LNCaP clone FGC (cell line): ENCODE measurements at regions not wholly inside any gene's neighbourhood (a gene's known extent, or its start where the extent isn't known, plus 50 kb on each side); places are given as distances from the start of the nearest gene placed in this dataset.

Experiments used
- DNase-seq: peaks from one replicate; pipeline ENCODE4 v3.0.0-alpha.2; 2011; ENCODE audit warnings: low read depth
- H3K4me3 ChIP-seq: 2 replicates; pipeline ENCODE4 v1.5.1; 2011; ENCODE audit warnings: mild to moderate bottlenecking, low read depth, low read length, control low read depth
- CTCF ChIP-seq: IDR thresholded peaks from 2 replicates; pipeline ENCODE4 v1.5.1; 2012; ENCODE audit warnings: mild to moderate bottlenecking; ENCODE audit not compliant: control insufficient read depth, insufficient read depth; ENCODE audit errors: extremely low read depth

DNA sequence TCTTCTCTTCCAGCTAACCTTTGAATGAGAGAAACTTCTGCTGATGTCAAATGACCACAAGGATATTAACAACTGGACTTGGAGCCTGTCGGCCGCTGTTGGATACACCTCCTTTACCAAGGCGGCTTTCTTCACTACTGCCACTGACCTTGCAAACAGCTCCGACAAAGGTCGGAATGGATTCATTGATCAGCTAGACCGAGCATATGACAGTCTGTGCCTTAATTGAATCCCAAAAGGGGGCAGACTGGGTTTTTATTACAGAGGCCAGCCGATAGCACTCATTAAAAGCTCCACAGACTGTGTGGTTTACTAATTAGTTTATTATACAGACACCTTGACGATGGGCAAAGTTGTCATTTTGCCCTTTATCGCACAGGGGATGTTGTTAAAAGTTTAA, 394.5 kb downstream of the RERGL start:
- no peak overlapping the region for H3K4me3 ChIP-seq
- TF ChIP-seq CTCF, result no peak
- DNase-seq, result no peak

- H3K4me3 ChIP-seq, result no peak overlapping the region
- DNase-seq, result no peak
- no peak for TF ChIP-seq CTCF
Measured at GRCh38 chr12:17691369-17691768, 398.6 kb downstream of the RERGL start.

GRCh38 chr12:17680220-17680619, 409.8 kb downstream of the RERGL start:
- no peak for TF ChIP-seq CTCF
- DNase-seq, result no peak
- H3K4me3 ChIP-seq, result no peak overlapping the region

GRCh38 chr12:17666641-17667324, 423.2 kb downstream of the RERGL start:
- TF ChIP-seq CTCF, result no peak
- H3K4me3 ChIP-seq, result no peak overlapping the region
- DNase-seq, result no peak

DNA sequence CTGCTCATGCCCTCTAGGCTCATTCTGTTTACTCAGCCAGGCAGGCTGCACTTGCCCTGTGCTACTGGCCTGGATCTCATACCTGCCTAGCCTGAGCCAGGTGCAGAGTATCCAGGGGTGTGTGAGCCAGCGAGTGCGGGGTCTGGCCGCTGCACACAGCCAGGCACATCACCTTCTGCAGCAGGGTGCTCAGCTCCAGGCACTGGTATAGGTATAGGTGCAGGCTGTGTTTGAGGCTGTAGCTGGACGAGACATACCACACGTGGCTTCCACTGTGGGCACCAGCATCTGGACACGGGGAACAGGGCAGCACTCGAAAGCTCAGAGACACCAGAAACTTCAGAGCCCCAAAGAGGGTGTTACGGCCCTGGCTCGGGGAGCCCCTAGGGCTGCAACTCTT, 424.2 kb downstream of the RERGL start:
- H3K4me3 ChIP-seq, result no peak overlapping the region
- no peak for DNase-seq

GRCh38 chr12:17661250-17661649, 428.7 kb downstream of the RERGL start:
- no peak overlapping the region for H3K4me3 ChIP-seq
- DNase-seq, result no peak
- no peak for TF ChIP-seq CTCF

More for the DNA sequence above, 424.2 kb downstream of the RERGL start:
- no peak for TF ChIP-seq CTCF

DNA sequence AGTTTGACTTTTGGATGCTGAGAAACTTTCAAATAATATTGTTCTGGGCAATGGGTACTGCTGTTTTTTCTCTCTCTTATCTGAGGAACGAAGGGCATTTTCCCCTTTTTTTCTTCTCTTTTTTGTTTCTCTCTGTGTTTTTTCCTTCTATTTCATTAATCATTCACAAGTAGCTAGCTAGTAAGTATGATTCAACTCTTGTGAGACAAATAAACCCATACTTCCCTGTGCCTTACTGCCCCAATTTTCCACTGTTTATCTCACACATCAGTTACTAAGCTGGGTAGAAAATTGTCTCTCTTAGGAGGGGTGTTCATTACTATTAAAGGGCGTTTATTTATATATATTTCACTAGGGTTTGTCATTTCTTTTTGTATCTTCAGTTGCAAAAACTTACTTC, 437.6 kb downstream of the RERGL start:
- TF ChIP-seq CTCF, result no peak
- DNase-seq, result no peak
- H3K4me3 ChIP-seq, result no peak overlapping the region
